Breast epithelium (tissue), 4 donors: ENCODE measurements at regions not wholly inside any gene's neighbourhood (a gene's known extent, or its start where the extent isn't known, plus 50 kb on each side); places are given as distances from the start of the nearest gene placed in this dataset.

Source experiments
- DNase-seq, 2 donors: peaks; one replicate each; pipeline ENCODE4 v3.0.0-alpha.2; 2019; ENCODE audit warnings: low spot score in 2 of 2
- H3K27ac ChIP-seq, 2 donors: fragments of 200-600 bp; sonication (generic) in 1 of 2; one replicate each; pipeline ENCODE4 v1.5.1; 2016 to 2019; ENCODE audit warnings: mild to moderate bottlenecking in 1 of 2
- H3K27me3 ChIP-seq, 2 donors: fragments of 200-600 bp; sonication (generic) in 1 of 2; one replicate each; pipeline versions ENCODE4 v1.5.1 to v1.6.0; 2017 to 2019; ENCODE audit warnings: control low read depth in 1 of 2, mild to moderate bottlenecking in 1 of 2
- H3K36me3 ChIP-seq: fragments of 200-600 bp; one replicate; pipeline ENCODE4 v1.5.1; 2019
- H3K4me1 ChIP-seq, 2 donors: fragments of 200-600 bp; sonication (generic); one replicate each; pipeline ENCODE4 v1.5.1; 2016 to 2019; ENCODE audit warnings: control low read depth in 1 of 2
- H3K4me3 ChIP-seq, 3 donors: fragments of 200-600 bp; sonication (generic); 1 replicate in 2 of 3; 2 replicates in 1 of 3; pipeline ENCODE4 v1.5.1; 2016 to 2019; ENCODE audit warnings: mild to moderate bottlenecking in 3 of 3, moderate library complexity in 2 of 3
- H3K9me3 ChIP-seq, 2 donors: fragments of 200-600 bp; sonication (generic) in 1 of 2; one replicate each; pipeline ENCODE4 v1.5.1; 2016 to 2019; ENCODE audit warnings: control low read depth in 1 of 2
- POLR2A ChIP-seq: fragments of 450-650 bp; IDR thresholded peaks from one replicate; pipeline ENCODE4 v1.6.1; 2016; ENCODE audit warnings: antibody characterized with exemption, mild to moderate bottlenecking, moderate library complexity
- POLR2AphosphoS5 ChIP-seq, 3 donors: sonication (generic); formaldehyde crosslinking; IDR thresholded peaks; one replicate each; pipeline ENCODE4 v1.6.1; 2017; ENCODE audit warnings: antibody characterized with exemption in 3 of 3
- intact Hi-C: fragments of 100-400 bp; cut with DNase I; formaldehyde crosslinking; loops from one replicate; pipeline ENCODE4 v1.15.1; 2023; ENCODE audit warnings: low total_unique reads
- TF ChIP-seq, protein P1 (sequence below), 3 donors: fragments of 450-650 bp; IDR thresholded peaks; one replicate each; pipeline ENCODE4 v1.5.1; 2016 to 2017; ENCODE audit warnings: antibody characterized with exemption in 3 of 3, mild to moderate bottlenecking in 3 of 3, moderate library complexity in 3 of 3

GRCh38 chr5:118554981-118555380 lies 433.4 kb downstream of the DTWD2 start:
- TF ChIP-seq, protein P1, sequence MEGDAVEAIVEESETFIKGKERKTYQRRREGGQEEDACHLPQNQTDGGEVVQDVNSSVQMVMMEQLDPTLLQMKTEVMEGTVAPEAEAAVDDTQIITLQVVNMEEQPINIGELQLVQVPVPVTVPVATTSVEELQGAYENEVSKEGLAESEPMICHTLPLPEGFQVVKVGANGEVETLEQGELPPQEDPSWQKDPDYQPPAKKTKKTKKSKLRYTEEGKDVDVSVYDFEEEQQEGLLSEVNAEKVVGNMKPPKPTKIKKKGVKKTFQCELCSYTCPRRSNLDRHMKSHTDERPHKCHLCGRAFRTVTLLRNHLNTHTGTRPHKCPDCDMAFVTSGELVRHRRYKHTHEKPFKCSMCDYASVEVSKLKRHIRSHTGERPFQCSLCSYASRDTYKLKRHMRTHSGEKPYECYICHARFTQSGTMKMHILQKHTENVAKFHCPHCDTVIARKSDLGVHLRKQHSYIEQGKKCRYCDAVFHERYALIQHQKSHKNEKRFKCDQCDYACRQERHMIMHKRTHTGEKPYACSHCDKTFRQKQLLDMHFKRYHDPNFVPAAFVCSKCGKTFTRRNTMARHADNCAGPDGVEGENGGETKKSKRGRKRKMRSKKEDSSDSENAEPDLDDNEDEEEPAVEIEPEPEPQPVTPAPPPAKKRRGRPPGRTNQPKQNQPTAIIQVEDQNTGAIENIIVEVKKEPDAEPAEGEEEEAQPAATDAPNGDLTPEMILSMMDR (IDR thresholded peaks at IDR 0.05) = no peak
- TF ChIP-seq POLR2AphosphoS5 (IDR thresholded peaks at IDR 0.05) = no peak
- no peak for TF ChIP-seq POLR2A
- Histone ChIP-seq H3K27me3 (no peaks in the 10 kb centered on the region), H3K4me3 (no peak overlapping the region), H3K36me3 (no peaks in the 10 kb centered on the region), H3K27ac (no peak overlapping the region), H3K4me1 (no peaks in the 10 kb centered on the region), H3K9me3 (no peaks in the 10 kb centered on the region)
- DNase-seq = no peak
- intact Hi-C loops = no loop called here

DNA sequence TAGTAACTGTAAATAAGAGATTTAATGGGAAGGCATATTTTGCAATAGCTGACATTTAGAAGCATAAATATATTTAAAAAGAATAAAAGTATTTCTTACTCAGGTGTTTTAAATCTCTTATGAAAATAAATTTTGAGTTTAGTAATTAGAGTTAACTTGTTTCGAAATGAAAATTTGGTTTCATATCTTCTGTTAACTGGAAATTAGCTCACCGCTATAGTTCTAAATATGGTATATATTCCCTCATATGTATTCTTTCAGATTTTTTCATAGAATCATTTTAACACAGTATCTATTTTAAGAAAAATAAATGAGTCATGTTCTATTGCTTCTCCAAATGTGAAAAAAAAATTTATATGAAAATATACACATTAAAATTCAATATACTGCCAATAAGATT lies 434.1 kb downstream of the DTWD2 start:
- Histone ChIP-seq H3K9me3 (no peaks in the 10 kb centered on the region), H3K27ac (no peak overlapping the region), H3K27me3 (no peaks in the 10 kb centered on the region), H3K36me3 (no peaks in the 10 kb centered on the region), H3K4me1 (no peaks in the 10 kb centered on the region), H3K4me3 (no peak overlapping the region)
- TF ChIP-seq POLR2AphosphoS5 (IDR thresholded peaks at IDR 0.05) (no peak), POLR2A (no peak)
- TF ChIP-seq, protein P1 (IDR thresholded peaks at IDR 0.05) = no peak
- intact Hi-C loops = no loop called here
- DNase-seq = no peak

- no peak overlapping the region for H3K4me3 ChIP-seq
- intact Hi-C loops = no loop called here
- H3K4me1 ChIP-seq = no peaks in the 10 kb centered on the region
- no peak overlapping the region for H3K27ac ChIP-seq
- TF ChIP-seq POLR2A (no peak), POLR2AphosphoS5 (IDR thresholded peaks at IDR 0.05) (peak in 2 of 3 donors; percentile 24 to 89)
- no peak for DNase-seq
- H3K9me3 ChIP-seq = no peaks in the 10 kb centered on the region
- no peaks in the 10 kb centered on the region for H3K27me3 ChIP-seq
- H3K36me3 ChIP-seq = no peaks in the 10 kb centered on the region
These were observed 434.7 kb downstream of the DTWD2 start for GRCh38 chr5:118553662-118554061.

- Histone ChIP-seq H3K27ac (no peak overlapping the region), H3K9me3 (no peaks in the 10 kb centered on the region), H3K4me3 (no peak overlapping the region), H3K4me1 (no peaks in the 10 kb centered on the region), H3K27me3 (no peaks in the 10 kb centered on the region), H3K36me3 (no peaks in the 10 kb centered on the region)
- no peak for TF ChIP-seq POLR2A
- TF ChIP-seq POLR2AphosphoS5 (IDR thresholded peaks at IDR 0.05) = no peak
- TF ChIP-seq, protein P1 (IDR thresholded peaks at IDR 0.05) = no peak
- no peak for DNase-seq
- intact Hi-C loops = no loop called here
These were observed 435.5 kb downstream of the DTWD2 start for GRCh38 chr5:118552731-118553360.

GRCh38 chr5:118552146-118552545 lies 436.2 kb downstream of the DTWD2 start:
- Histone ChIP-seq H3K4me3 (no peak overlapping the region), H3K27me3 (no peaks in the 10 kb centered on the region), H3K4me1 (no peaks in the 10 kb centered on the region), H3K9me3 (no peaks in the 10 kb centered on the region), H3K36me3 (no peaks in the 10 kb centered on the region), H3K27ac (no peak overlapping the region)
- intact Hi-C loops = no loop called here
- DNase-seq = no peak
- no peak for TF ChIP-seq POLR2A
- no peak for TF ChIP-seq POLR2AphosphoS5 (IDR thresholded peaks at IDR 0.05)
- TF ChIP-seq, protein P1 (IDR thresholded peaks at IDR 0.05) = no peak

GRCh38 chr5:118551716-118552115 lies 436.6 kb downstream of the DTWD2 start:
- no peak overlapping the region for H3K4me3 ChIP-seq
- H3K4me1 ChIP-seq = no peaks in the 10 kb centered on the region
- intact Hi-C loops = no loop called here
- H3K27me3 ChIP-seq = no peaks in the 10 kb centered on the region
- DNase-seq = no peak
- TF ChIP-seq, protein P1 (IDR thresholded peaks at IDR 0.05) = no peak
- TF ChIP-seq POLR2A = no peak
- TF ChIP-seq POLR2AphosphoS5 (IDR thresholded peaks at IDR 0.05) = no peak
- no peak overlapping the region for H3K27ac ChIP-seq
- H3K9me3 ChIP-seq = no peaks in the 10 kb centered on the region
- no peaks in the 10 kb centered on the region for H3K36me3 ChIP-seq
